Midbrain (tissue), 1 donor: ENCODE measurements at regions not wholly inside any gene's neighbourhood (a gene's known extent, or its start where the extent isn't known, plus 50 kb on each side); places are given as distances from the start of the nearest gene placed in this dataset.
"Not testable (repeated sequence)": the region's sequence is repeated elsewhere in the genome, so short reads cannot be mapped to it uniquely, and the experiment has no call there.

Experiments
- DNase-seq: peaks from one replicate; lab custom pipeline; 2025; lab: John Stamatoyannopoulos, UW

GRCh38 chr10:42533866-42534265 is 104.5 kb downstream of the ZNF33B start:
- DNase-seq = not testable (repeated sequence)

- no peak for DNase-seq
Measured at GRCh38 chr10:42532996-42533395, 105.4 kb downstream of the ZNF33B start.

GRCh38 chr10:42523098-42523497 is 115.3 kb downstream of the ZNF33B start:
- no peak for DNase-seq

GRCh38 chr10:42519761-42520460 is 118.5 kb downstream of the ZNF33B start:
- no peak for DNase-seq

- DNase-seq = no peak
Measured at GRCh38 chr10:42519079-42519478, 119.3 kb downstream of the ZNF33B start.

- DNase-seq = no peak
Measured at GRCh38 chr10:42513921-42514320, 124.4 kb downstream of the ZNF33B start.

GRCh38 chr10:42491801-42492200 is 146.6 kb downstream of the ZNF33B start:
- no peak for DNase-seq

- DNase-seq = no peak
Measured at GRCh38 chr10:42491001-42491592, 147.3 kb downstream of the ZNF33B start.

GRCh38 chr10:42490368-42490767 is 148.0 kb downstream of the ZNF33B start:
- no peak for DNase-seq

GRCh38 chr10:42488416-42488815 is 150.0 kb downstream of the ZNF33B start:
- DNase-seq = no peak

- DNase-seq = no peak
Measured at GRCh38 chr10:42482411-42482810, 156.0 kb downstream of the ZNF33B start.

GRCh38 chr10:42479057-42479456 is 159.3 kb downstream of the ZNF33B start:
- DNase-seq = no peak

GRCh38 chr10:42477170-42477569 is 161.2 kb downstream of the ZNF33B start:
- DNase-seq = no peak

GRCh38 chr10:42476101-42476500 is 162.3 kb downstream of the ZNF33B start:
- DNase-seq = no peak

- no peak for DNase-seq
Measured at GRCh38 chr10:42475168-42476098, 162.9 kb downstream of the ZNF33B start.

- DNase-seq = no peak
Measured at GRCh38 chr10:42454313-42454712, 184.1 kb downstream of the ZNF33B start.

- DNase-seq = no peak
Measured at GRCh38 chr10:42431095-42431494, 207.3 kb downstream of the ZNF33B start.

- no peak for DNase-seq
Measured at GRCh38 chr10:42428534-42428933, 209.8 kb downstream of the ZNF33B start.

GRCh38 chr10:42422911-42423310 is 215.5 kb downstream of the ZNF33B start:
- no peak for DNase-seq

- DNase-seq = no peak
Measured at GRCh38 chr10:42421812-42422211, 216.6 kb downstream of the ZNF33B start.

- DNase-seq = no peak
Measured at GRCh38 chr10:42419789-42420188, 218.6 kb downstream of the ZNF33B start.

- no peak for DNase-seq
Measured at GRCh38 chr10:42380926-42381547, 257.3 kb downstream of the ZNF33B start.
